Psoas muscle (tissue), 7 donors: ENCODE measurements at regions not wholly inside any gene's neighbourhood (a gene's known extent, or its start where the extent isn't known, plus 50 kb on each side); places are given as distances from the start of the nearest gene placed in this dataset.

Source experiments
- ATAC-seq, 4 donors: fragments of 200-7000 bp; cut with Tn5 transposase; one replicate each; pipeline ENCODE4 v1.9.1; 2020; ENCODE audit warnings: moderate library complexity in 3 of 4, mild to moderate bottlenecking in 2 of 4
- DNase-seq, 2 donors: peaks; one replicate each; pipeline ENCODE4 v3.0.0-alpha.2; 2020
- H3K27ac ChIP-seq: fragments of 200-600 bp; one replicate; pipeline ENCODE4 v1.8.0; 2022
- H3K27me3 ChIP-seq, 3 donors: fragments of 200-600 bp in 1 of 3; one replicate each; pipeline versions ENCODE4 v1.6.1 to v1.8.0; 2013 to 2022; ENCODE audit warnings: low read length in 2 of 3, mild to moderate bottlenecking in 2 of 3, moderate library complexity in 1 of 3; ENCODE audit not compliant: insufficient read depth in 3 of 3
- H3K36me3 ChIP-seq, 2 donors: fragments of 200-600 bp in 1 of 2; one replicate each; pipeline versions ENCODE4 v1.6.1 to v1.8.0; 2013 to 2022; ENCODE audit warnings: low read depth in 1 of 2, mild to moderate bottlenecking in 1 of 2, moderate library complexity in 1 of 2; ENCODE audit not compliant: insufficient read depth in 1 of 2
- H3K4me1 ChIP-seq: fragments of 200-600 bp; one replicate; pipeline ENCODE4 v1.8.0; 2022
- H3K4me3 ChIP-seq: fragments of 200-600 bp; one replicate; pipeline ENCODE4 v1.8.0; 2022; ENCODE audit warnings: mild to moderate bottlenecking
- H3K9me3 ChIP-seq: fragments of 200-600 bp; one replicate; pipeline ENCODE4 v1.8.0; 2022
- CTCF ChIP-seq: fragments of 200-600 bp; IDR thresholded peaks from one replicate; pipeline ENCODE4 v1.8.0; 2022; ENCODE audit warnings: antibody characterized with exemption
- whole genome bisulfite sequencing, 3 donors: extraction: QIAGEN DNeasy Blood & Tissue Kit; methylation state at CpG; one replicate each; pipeline versions ENCODE4 v1.1.6 to v1.1.7; 2013; 5-methylcytosine and 5-hydroxymethylcytosine counted together
- intact Hi-C, 2 donors: fragments of 100-400 bp; cut with DNase I; formaldehyde crosslinking; loops; one replicate each; pipeline versions ENCODE4 v1.11.0 to v1.14.2; 2022
- donor health status: healthy with polysubstance abuse.
- donor health status: DM: no; HTN: no; CAD: no; lungs with moderate emphysema.
- donor health status: Bipolar disorder and iron deficiency.
- donor health status: healthy.
- donor health status: DM: yes; HTN: yes; CAD: no.
- donor health status: DM: no; HTN: no; CAD: no.
- donor health status: DM: yes; HTN: yes; CAD: no.

- no peak overlapping the region for H3K4me3 ChIP-seq
- DNase-seq (no peak), ATAC-seq (no peak)
- no peaks in the 10 kb centered on the region for H3K27me3 ChIP-seq
- no peaks in the 10 kb centered on the region for H3K36me3 ChIP-seq
- WGBS, 3 donors = 38 to 53% (median 42%) methylated on average over 2 of the region's 2 CpGs
- no peaks in the 10 kb centered on the region for H3K4me1 ChIP-seq
- H3K27ac ChIP-seq = no peak overlapping the region
- TF ChIP-seq CTCF = no peak
- intact Hi-C loops = no loop called here
- no peaks in the 10 kb centered on the region for H3K9me3 ChIP-seq
Measured at GRCh38 chr6:21802175-21802822, 208.7 kb downstream of the SOX4 start.

GRCh38 chr6:21804941-21805610 is 211.5 kb downstream of the SOX4 start:
- no peaks in the 10 kb centered on the region for H3K4me1 ChIP-seq
- ATAC-seq (no peak), DNase-seq (no peak)
- 65 to 73% (median 71%) methylated on average over 8 of the region's 8 CpGs for WGBS, 3 donors
- no peaks in the 10 kb centered on the region for H3K36me3 ChIP-seq
- TF ChIP-seq CTCF = no peak
- no peak overlapping the region for H3K4me3 ChIP-seq
- no peaks in the 10 kb centered on the region for H3K9me3 ChIP-seq
- H3K27me3 ChIP-seq = no peaks in the 10 kb centered on the region
- intact Hi-C loops = no loop called here
- no peak overlapping the region for H3K27ac ChIP-seq

- H3K4me3 ChIP-seq = no peak overlapping the region
- 39 to 53% (median 44%) methylated on average over 2 of the region's 2 CpGs for WGBS, 3 donors
- DNase-seq (no peak), ATAC-seq (no peak)
- no peak for TF ChIP-seq CTCF
- no peaks in the 10 kb centered on the region for H3K9me3 ChIP-seq
- intact Hi-C loops = no loop called here
- no peak overlapping the region for H3K27ac ChIP-seq
- no peaks in the 10 kb centered on the region for H3K27me3 ChIP-seq
- H3K4me1 ChIP-seq = no peaks in the 10 kb centered on the region
- H3K36me3 ChIP-seq = no peaks in the 10 kb centered on the region
Measured at GRCh38 chr6:21807299-21808044, 213.9 kb downstream of the SOX4 start.

- H3K27ac ChIP-seq = peak overlapping the region; percentile 15
- no peaks in the 10 kb centered on the region for H3K4me1 ChIP-seq
- H3K27me3 ChIP-seq = no peaks in the 10 kb centered on the region
- peak in 1 of 2 donors; percentile 17 for DNase-seq
- TF ChIP-seq CTCF = no peak
- no peaks in the 10 kb centered on the region for H3K9me3 ChIP-seq
- WGBS, 3 donors = 43 to 52% (median 44%) methylated on average over 7 of the region's 7 CpGs
- ATAC-seq = peak in 2 of 4 donors; percentile 13 to 32
- intact Hi-C loops = no loop called here
- no peak overlapping the region for H3K4me3 ChIP-seq
- no peaks in the 10 kb centered on the region for H3K36me3 ChIP-seq
Measured at GRCh38 chr6:21808045-21808470, 214.5 kb downstream of the SOX4 start.
